NCI-H69 (cell line): ENCODE measurements at regions not wholly inside any gene's neighbourhood (a gene's known extent, or its start where the extent isn't known, plus 50 kb on each side); places are given as distances from the start of the nearest gene placed in this dataset.
A peak's percentile ranks its signal among the peaks of the same experiment; 100 is the strongest.
"Not testable (repeated sequence)": the region's sequence is repeated elsewhere in the genome, so short reads cannot be mapped to it uniquely, and the experiment has no call there.

Experiments
- DNase-seq: peaks from one replicate; lab custom pipeline; 2025; lab: John Stamatoyannopoulos, UW

DNA sequence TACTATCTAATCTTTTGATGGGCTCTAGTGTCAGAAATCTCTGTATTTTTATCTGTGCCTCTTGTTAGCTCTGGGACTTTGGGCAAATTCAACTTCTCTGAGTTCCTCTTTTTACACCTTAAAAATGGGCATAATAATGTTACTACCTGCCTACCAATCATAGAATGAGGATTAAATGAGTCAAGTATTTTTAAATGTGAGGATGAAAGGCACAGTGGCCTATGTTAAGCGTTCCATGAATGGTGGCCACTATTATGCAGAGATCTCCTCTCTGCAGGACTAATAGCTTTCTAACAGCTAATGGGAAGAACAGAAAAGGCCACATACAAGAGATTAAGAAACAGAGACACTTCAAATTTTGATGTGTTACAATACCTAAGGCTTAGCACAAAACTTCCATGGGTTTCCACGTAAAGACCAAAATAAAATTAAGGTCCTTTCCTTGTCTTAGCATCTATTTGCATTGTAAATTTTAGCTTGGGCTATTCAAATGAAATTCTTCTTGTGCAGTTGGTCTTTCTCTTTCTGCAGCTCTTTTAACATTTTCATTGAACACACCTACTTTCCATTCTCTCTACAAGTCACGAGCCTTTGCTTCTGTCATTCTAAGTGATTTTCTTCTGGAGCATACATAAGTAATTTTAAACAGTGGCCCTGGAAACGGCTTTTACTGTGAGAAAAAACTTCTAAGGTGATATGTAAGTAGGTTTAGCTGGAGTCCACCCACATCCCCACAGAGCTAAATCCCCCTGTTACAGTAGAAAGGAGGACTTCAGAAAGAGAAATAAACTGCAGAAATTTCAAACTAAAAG is 117.9 kb upstream of the MED14 start:
- no peak for DNase-seq

DNA sequence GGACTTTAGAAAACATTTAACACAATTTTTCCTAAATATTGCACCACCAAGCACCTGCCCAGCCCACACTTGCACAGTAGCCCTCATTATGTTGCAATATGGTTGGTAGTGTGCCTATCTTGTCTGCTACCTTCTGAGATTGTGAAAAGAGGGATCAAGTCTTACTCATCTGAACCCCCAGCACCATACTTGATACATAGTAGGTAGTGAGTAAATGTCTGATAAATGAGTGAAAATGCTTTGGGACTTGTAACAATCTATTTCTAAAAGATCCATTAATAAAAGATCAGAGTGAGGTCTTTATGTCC is 118.4 kb upstream of the MED14 start:
- DNase-seq, result no peak

DNA sequence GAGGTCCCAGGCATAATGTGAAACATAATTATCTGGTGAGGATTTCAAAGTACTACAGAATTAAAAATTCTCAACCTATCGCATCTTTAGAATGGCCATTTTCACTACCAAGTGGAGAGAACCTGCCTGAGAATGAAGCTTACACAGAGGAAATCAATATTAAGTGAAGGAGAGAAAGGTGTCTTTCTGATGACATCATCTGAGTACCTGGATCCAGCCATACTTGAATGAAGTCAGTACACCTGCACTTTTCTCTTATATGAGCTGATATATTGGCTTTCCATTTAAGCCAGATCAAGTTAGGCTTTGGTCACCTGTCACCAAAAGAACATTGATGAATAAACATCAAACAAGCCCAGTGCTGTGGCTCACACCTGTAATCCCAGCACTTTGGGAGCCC is 118.9 kb upstream of the MED14 start:
- DNase-seq, result no peak

DNA sequence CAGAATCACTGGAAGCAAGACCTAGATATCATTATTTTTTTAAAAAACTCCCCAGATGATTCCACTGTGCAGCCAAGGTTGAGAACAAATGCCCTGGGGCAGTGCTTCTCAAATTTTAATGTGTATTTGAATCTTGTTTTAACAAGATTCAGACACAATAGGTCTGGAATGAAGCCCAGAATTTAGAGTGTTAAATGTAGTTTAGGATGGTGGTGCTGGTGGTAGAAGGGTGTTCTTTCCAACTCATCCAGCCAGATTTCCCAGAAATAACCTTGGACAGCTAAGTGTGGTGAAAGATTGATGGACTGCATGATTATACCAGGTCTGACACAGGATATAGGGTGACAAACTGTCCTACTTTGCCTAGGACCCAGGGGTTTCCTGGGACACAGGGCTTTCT is 120.1 kb upstream of the MED14 start:
- peak; percentile 82 for DNase-seq

DNA sequence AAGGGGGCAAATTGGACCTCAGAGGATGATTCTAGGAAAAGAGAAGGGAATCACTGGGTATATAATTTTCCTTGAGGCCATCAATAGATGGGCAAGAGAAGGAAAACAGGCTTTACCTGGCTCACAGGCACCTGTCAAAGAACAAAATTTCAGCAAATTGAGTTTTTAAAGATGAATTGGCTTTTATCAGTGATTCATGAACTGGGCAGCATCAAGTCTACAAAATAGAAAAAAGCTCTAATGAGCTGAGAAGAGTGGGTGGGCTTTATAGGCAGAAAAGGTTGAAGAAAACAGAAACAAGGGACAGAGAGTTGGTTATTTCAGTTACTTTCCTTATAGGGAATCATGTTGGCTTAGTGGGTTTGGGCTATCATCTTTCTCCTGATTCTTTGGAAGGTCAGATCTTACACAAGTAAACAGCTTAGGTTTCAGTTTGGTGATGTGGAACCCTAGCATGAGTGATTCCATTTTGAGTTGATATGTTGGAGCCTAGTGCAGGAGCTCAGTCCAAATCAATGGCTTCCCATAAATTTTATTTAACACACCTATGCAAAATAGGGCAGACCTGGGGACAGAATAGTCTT is 120.7 kb upstream of the MED14 start:
- no peak for DNase-seq

DNA sequence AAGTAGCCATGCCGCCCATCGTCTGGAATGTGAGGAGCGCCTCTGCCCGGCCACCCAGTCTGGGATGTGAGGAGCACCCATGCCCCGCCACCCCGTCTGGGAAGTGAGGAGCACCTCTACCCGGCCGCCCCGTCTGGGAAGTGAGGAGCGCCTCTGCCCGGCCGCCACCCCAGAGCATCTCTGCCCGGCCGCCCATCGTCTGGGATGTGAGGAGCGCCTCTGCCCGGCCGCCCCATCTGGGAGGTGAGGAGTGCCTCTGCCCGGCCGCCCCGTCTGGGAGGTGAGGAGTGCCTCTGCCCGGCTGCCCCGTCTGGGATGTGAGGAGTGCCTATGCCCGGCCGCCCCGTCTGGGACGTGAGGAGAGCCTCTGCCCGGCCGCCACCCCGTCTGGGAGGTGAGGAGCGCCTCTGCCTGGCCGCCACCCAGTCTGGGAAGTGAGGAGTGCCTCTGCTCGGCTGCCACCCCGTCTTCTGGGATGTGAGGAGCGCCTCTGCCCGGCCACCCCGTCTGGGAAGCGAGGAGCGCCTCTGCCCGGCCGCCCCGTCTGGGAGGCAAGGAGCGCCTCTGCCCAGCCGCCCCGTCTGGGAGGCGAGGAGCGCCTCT is 126.7 kb upstream of the MED14 start:
- not testable (repeated sequence) for DNase-seq

DNA sequence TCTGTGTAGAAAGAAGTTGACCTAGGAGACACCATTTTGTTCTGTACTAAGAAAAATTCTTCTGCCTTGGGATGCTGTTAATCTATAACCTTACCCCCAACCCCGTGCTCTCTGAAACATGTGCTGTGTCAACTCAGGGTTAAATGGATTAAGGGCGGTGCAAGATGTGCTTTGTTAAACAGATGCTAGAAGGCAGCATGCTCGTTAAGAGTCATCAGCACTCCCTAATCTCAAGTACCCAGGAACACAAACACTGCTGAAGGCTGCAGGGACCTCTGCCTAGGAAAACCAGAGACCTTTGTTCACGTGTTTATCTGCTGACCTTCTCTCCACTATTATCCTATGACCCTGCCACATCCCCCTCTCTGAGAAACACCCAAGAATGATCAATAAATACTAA is 127.9 kb upstream of the MED14 start:
- not testable (repeated sequence) for DNase-seq

DNA sequence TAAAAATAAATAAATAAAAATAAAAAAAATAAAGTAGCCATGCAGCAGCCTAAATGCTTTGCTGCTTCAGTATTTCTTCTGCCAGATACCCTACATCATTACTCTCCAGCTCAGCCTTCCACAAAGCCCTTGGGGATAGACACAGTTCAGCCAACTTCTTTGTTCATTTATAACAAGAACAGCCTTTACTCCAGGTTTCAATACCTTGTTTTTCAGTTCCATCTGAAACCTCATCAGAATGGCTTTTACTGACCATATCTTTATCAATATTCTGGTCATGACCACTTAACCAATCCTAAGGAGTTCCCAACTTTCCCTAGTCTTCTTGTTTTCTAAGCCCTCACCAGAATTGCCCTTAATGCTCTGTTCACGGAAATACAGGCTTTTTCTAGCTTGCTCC is 128.3 kb upstream of the MED14 start:
- DNase-seq, result no peak

DNA sequence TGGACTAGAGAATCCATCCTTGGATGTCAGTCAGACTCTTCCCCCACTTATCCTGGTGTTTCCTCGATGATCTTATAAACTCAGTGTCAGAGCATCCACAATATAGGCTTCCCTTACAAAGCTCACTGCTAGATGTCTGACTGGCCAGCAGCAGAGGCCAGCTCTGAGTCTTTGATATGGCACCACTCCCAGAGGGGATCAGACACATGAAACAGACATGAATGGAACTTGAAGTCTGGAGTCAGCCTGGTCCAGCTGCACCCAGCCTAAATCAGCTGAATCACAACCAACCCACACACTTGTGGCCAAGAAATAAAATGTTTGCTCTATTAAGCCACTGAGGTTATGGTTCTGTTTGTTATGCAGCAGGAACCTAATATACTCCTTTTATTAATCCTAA is 129.6 kb upstream of the MED14 start:
- no peak for DNase-seq

DNA sequence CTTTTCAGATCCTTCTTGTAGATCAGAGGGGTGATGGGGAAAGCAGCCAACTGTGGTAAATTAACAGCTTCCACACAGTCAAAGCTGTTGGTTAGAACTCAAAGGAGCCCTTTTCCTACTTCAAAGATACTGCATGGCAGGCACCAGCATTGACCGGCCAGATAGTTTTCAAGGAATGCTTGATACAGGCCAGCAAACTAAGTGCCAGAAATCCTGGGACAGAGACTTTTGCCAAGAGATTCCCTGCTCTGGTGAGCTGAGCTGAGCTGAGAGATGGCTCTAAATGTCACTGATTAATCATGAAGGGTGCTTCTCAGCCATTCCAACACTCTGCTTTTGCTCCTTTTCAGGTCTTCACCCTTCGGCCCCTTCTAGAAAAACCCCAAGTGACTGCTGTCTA is 131.6 kb upstream of the MED14 start:
- no peak for DNase-seq

DNA sequence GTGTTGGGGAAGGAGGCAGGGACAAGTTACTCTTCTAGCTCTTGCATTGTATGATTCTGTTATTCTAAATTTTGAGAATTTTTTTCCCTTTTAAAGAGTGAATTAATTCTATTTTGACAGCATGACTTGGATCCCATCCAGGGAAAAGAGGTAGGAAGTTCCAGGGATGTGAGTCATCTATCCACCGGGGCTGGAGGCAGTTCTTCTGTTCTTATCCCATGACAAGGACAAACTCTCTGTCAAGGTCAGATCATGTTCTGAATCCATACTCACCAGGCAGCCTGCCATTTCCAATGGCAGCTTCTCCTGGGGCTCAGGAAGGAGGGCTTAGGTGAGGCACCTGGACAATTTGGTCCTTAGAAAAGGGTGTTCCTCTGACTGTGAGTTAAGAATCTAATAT is 132.0 kb upstream of the MED14 start:
- peak; percentile 38 for DNase-seq

DNA sequence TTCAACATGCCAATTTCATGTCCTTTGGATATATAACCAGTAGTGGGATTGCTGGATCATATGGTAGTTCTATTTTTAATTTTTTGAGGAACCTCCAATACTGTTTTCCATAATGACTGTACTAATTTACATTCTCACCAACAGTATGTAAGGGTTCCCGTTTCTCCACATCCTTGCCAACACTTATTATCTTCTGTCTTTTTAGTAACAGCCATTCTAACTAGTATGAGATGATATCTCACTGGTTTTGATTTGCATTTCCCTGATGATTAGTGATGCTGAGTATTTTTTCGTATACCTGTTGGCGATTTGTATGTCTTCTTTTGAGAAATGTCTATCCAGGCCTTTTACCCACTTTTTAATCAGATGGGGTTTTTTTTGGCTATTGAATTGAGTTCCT is 133.5 kb upstream of the MED14 start:
- DNase-seq, result no peak

DNA sequence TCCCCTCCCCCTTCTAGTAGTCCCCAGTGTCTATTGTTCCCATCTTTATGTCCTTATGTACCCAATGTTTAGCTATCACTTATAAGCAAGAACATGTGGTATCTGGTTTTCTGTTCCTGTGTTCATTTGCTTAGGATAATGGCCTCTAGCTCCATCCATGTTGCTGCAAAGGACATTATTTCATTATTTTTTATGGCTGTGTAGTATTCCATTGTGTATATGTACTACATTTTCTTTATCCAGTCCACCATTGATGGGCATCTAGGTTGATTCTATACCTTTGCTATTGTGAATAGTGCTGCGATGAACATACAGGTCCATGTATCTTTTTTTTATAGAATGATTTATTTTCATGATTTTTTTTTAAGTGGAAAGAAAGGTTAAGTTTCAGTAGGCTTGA is 135.6 kb upstream of the MED14 start:
- DNase-seq, result not testable (repeated sequence)

DNA sequence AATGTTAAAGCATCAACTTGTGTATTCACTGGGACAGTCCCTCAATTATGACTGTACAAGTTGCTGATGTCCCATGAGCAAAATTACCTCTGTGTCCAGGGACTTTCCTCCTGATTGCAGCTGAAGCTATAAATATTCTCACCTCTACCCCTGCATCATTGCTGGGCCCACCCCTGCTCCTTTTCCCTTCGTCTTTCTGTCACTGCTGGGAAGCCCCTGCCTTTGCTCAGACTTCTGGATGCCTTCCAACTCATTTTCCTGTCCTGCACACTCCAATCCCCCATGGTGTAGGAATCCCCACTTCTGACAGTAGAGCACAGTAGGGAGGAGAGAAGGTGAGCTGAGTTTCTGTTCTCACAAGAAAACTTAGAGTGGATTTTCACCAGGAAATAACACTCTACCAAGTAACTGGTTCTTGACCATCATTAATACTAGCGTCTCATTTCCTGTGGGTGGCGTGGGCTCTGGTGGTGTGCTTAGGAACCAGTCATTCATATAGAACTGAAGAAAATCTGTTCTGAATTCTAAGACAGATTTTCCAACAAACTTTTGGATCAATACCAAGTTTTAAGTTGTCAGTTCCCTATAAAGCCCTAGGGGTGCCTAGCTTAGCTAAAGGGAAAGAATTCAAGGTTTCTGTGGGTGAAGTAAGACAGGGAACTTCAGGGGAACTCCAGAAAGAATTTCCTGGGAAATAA is 136.2 kb upstream of the MED14 start:
- DNase-seq, result peak; percentile 30

DNA sequence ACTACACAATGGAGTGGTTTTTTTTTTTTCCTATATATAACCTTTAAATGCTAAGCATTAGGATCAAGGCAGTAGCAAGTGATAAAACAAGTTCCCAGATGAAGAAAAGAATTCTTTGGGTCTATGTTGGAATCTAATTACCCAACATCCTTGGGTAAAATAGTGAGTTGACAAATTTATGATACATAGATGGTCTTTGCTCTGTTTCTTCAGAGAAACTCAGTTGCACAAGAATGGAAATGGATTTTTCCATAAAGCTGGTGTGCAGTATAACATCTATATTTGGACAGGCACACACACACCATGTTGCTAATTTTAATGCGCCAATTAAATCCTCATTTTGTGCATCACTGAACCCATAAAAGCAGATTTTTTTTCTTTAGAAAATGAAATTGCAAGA is 137.0 kb upstream of the MED14 start:
- no peak for DNase-seq

DNA sequence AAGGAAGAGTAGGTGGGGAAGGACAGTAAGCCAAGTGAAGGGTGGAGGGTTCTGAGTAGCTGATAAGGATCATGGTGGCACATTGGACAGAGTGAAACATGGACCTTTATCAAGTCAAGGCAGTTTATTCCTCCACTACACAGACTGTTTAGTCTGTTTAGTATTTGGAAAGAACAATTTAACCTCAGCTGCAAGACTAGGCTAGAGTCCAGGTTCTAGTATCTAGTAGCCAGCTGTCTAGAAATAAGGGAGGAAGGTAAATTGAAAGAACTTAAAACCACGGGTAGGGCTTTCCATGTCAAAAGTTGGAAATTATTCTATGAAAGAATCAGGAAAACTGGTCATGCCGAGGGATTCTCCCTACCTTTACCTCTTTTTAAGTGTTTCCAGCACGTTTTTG is 140.1 kb upstream of the MED14 start:
- DNase-seq, result no peak

DNA sequence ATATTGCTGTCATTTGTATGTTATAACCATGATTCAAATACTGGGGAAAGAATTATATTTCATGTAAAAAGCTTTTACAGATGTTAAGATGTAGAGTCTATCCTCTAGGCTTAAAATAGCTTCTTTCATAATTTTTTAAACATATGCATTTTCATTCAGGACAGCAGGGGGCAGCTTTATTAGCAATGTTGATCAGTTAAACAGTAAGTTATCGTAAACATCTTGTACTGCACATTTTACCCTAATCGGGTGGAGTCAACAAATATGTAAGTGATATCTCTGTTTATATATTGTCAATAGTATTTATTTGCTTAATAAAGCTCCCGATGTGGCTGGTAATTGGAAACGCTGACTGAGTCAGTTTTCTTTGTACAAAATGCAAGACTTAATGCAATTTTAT is 142.5 kb upstream of the MED14 start:
- DNase-seq, result peak; percentile 20

DNA sequence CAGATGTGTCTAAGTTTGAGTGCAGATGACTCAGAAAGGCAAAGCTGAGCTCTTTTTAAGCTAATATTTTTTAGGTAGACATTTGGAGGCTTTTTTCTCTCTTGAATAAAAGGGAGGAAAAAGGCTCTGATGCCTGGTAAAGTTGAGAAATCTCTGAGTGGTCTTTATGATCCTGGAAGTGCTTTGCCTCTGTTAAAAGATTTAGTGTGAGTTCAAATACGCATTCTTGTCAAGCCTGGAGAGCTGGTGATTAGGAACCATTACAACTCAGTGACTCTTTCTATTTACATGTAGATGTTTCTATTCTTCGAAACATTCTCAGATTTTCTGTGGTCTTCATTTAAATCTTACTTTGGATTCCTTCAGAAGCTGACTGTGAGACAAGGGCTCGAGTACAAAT is 143.4 kb upstream of the MED14 start:
- DNase-seq, result no peak

DNA sequence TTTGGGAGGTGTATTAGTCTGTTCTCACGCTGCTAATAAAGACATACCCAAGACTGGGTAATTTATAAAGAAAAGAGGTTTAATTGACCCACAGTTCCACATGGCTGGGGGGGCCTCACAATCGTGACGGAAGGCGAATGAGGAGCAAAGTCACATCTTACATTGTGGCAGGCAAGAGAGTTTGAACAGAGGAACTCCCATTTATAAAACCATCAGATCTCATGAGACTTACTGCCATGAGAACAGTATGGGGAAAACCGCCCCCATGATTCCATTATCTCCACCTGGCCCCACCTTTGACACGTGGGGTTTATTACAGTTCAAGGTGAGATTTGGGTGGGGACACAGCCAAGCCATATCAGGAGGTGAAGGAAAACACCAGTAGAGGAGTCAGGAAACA is 143.8 kb upstream of the MED14 start:
- not testable (repeated sequence) for DNase-seq

DNA sequence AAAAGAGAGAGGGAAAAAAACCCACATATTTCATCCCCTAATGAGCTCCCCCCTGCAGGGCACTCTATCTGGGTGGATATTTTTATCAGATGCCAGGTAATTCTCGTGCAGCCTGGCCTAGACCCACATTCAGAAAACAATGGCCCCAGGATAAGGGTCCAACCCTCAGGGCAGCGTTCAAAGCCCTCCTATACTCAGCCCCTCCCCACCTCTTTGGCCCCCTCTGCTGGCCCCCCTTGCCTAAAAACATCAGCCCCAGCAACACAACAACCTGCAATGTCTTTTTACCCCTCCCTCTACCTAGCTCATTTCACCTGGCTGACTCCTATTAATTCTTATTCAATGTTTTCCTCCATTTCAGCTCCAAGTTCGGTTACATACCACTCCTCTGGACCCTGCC is 145.4 kb upstream of the MED14 start:
- no peak for DNase-seq

DNA sequence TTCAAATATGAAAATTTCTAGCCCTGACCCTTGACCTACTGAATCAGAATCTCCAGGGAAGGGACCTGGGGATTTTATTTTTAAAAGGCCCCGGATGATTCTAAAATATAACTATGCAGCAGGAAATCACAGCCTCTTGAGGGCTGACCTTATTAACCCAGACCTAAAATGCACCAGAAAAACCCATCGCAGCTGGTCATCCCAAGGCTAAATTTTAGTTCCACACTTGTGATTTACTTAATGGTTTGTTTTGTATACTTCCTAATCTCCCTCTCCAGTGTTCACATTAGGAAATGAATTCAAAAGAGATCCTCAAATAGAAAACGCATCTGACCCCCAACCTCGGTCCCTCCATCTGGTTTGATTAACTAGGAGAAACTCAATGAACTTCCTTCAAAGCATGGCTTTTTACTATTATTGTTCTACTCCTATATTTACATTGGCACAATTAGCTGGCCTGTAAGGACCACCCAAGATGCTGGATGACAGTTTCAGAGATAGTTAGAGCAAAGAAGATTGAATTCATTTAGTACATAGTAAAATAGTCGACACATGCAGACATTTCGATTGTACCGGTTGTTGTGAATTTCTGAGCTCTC is 147.8 kb upstream of the MED14 start:
- DNase-seq, result peak; percentile 58

DNA sequence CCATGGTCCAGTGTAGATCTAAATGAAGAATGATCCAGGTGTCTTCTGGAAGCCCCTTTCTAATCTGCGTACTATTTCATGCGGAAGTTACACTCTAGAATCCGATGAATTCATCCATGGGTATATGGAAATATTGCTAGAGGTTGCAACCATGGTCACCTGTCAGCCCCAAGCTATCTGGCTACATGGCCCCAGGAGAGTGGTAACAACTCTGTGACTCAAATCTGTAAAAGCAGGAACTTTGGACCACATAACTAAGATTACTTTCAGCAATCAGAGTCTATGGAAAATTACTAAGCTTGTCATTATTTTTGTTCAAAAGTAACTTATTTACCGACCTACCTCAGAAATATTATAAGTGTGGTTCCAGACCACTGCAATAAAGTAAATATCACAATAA is 150.6 kb upstream of the MED14 start:
- DNase-seq, result no peak

DNA sequence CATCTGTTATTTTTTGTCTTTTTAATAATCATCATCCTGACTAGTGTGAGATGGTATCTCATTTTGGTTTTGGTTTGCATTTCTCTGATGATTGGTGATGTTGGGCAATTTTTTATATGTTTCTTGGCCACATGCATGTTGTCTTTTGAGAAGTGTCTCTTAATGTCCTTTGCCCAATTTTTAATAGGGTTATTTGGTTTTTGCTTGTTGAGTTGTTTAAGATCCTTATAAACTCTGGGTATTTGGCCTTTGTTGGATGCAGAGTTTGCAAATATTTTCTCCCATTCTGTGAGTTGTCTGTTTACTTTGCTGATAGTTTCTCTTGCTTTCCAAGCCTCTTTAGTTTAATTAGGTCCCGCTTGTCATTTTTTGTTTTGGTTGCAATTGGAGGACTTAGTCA is 152.1 kb upstream of the MED14 start:
- DNase-seq, result no peak
